GM12892 (cell line): ENCODE measurements at regions not wholly inside any gene's neighbourhood (a gene's known extent, or its start where the extent isn't known, plus 50 kb on each side); places are given as distances from the start of the nearest gene placed in this dataset.

ENCODE experiments used
- DNase-seq: peaks from one replicate; pipeline ENCODE4 v3.0.0; 2011; ENCODE audit not compliant: insufficient read length
- FAIRE-seq: peaks from 2 replicates; lab custom pipeline; 2011; peaks lifted over from hg19 to GRCh38; lab: Jason Lieb, UNC
- POLR2A ChIP-seq: IDR thresholded peaks from 2 replicates; pipeline ENCODE4 v1.6.1; 2011; ENCODE audit warnings: low read depth, low read length, control low read depth
- POLR2AphosphoS5 ChIP-seq: IDR thresholded peaks from 2 replicates; pipeline ENCODE4 v1.6.1; 2011; ENCODE audit warnings: low read depth, low read length, control low read depth
- TAF1 ChIP-seq: IDR thresholded peaks from 2 replicates; pipeline ENCODE4 v1.6.1; 2011; ENCODE audit warnings: low read depth, mild to moderate bottlenecking, control low read depth, low read length, borderline replicate concordance

GRCh38 chr11:96954587-96955242 is 564.9 kb downstream of the JRKL start:
- TF ChIP-seq POLR2A = no peak
- TF ChIP-seq TAF1 = no peak
- TF ChIP-seq POLR2AphosphoS5 = no peak
- no peak for DNase-seq
- no peak for FAIRE-seq

GRCh38 chr11:96960476-96960875 is 570.7 kb downstream of the JRKL start:
- TF ChIP-seq POLR2AphosphoS5 (no peak), TAF1 (no peak)
- no peak for DNase-seq
- no peak for FAIRE-seq

- no peak for TF ChIP-seq POLR2AphosphoS5
- TF ChIP-seq POLR2A = no peak
- TF ChIP-seq TAF1 = no peak
- FAIRE-seq (no peak), DNase-seq (no peak)
Measured at GRCh38 chr11:96960926-96961325, 571.1 kb downstream of the JRKL start.

GRCh38 chr11:96961931-96962330 is 572.1 kb downstream of the JRKL start:
- DNase-seq (no peak), FAIRE-seq (no peak)
- no peak for TF ChIP-seq POLR2A
- TF ChIP-seq TAF1 = no peak
- no peak for TF ChIP-seq POLR2AphosphoS5

- DNase-seq (no peak), FAIRE-seq (no peak)
- no peak for TF ChIP-seq POLR2AphosphoS5
- no peak for TF ChIP-seq POLR2A
- no peak for TF ChIP-seq TAF1
Measured at GRCh38 chr11:96963375-96963774, 573.6 kb downstream of the JRKL start.

GRCh38 chr11:96964661-96965060 is 574.8 kb downstream of the JRKL start:
- FAIRE-seq = no peak
- no peak for DNase-seq
- TF ChIP-seq TAF1 = no peak
- no peak for TF ChIP-seq POLR2A
- TF ChIP-seq POLR2AphosphoS5 = no peak

- FAIRE-seq (no peak), DNase-seq (no peak)
- TF ChIP-seq TAF1 (no peak), POLR2AphosphoS5 (no peak), POLR2A (no peak)
Measured at GRCh38 chr11:96967616-96968015, 577.8 kb downstream of the JRKL start.

GRCh38 chr11:96969251-96969650 is 579.4 kb downstream of the JRKL start:
- no peak for FAIRE-seq

GRCh38 chr11:96978751-96979150 is 588.9 kb downstream of the JRKL start:
- TF ChIP-seq TAF1 (no peak), POLR2AphosphoS5 (no peak), POLR2A (no peak)
- FAIRE-seq (no peak), DNase-seq (no peak)

More at GRCh38 chr11:96969251-96969650, 579.4 kb downstream of the JRKL start:
- TF ChIP-seq POLR2A (no peak), TAF1 (no peak), POLR2AphosphoS5 (no peak)
- no peak for DNase-seq

GRCh38 chr11:96986516-96986915 is 596.7 kb downstream of the JRKL start:
- no peak for DNase-seq
- no peak for TF ChIP-seq POLR2AphosphoS5
- no peak for FAIRE-seq

- FAIRE-seq (no peak), DNase-seq (no peak)
- TF ChIP-seq POLR2A (no peak), POLR2AphosphoS5 (no peak), TAF1 (no peak)
Measured at GRCh38 chr11:96990914-96991313, 601.1 kb downstream of the JRKL start.

- FAIRE-seq (no peak), DNase-seq (no peak)
- no peak for TF ChIP-seq POLR2AphosphoS5
- TF ChIP-seq POLR2A = no peak
- TF ChIP-seq TAF1 = no peak
Measured at GRCh38 chr11:97000481-97000880, 610.7 kb downstream of the JRKL start.

GRCh38 chr11:97007283-97007682 is 617.5 kb downstream of the JRKL start:
- TF ChIP-seq POLR2AphosphoS5 (no peak), TAF1 (no peak), POLR2A (no peak)
- FAIRE-seq (no peak), DNase-seq (no peak)
